ENCODE measurements at regions not wholly inside any gene's neighbourhood (a gene's known extent, or its start where the extent isn't known, plus 50 kb on each side); places are given as distances from the start of the nearest gene placed in this dataset.

GRCh38 chr10:128217136-128217535 lies 90.9 kb upstream of the MKI67 start:
- TF ChIP-seq TAF1 (IDR thresholded peaks at IDR 0.05; ENCODE audit: borderline replicate concordance, insufficient read depth, low read length) (no peak), REST (IDR thresholded peaks at IDR 0.05; ENCODE audit: insufficient read depth in 1 of 2, low read depth in 2 of 2, low read length in 2 of 2) (no peak), SIN3A (IDR thresholded peaks at IDR 0.05; ENCODE audit: borderline replicate concordance, insufficient read depth, low read length) (no peak), FOXP2 (optimal IDR thresholded peaks at IDR 0.05; ENCODE audit: borderline replicate concordance, extremely low read depth, extremely low read length, insufficient read depth) (no peak), POLR2AphosphoS5 (IDR thresholded peaks at IDR 0.05; ENCODE audit: low read depth, low read length) (no peak)

GRCh38 chr10:128218161-128218560 lies 91.9 kb upstream of the MKI67 start:
- TF ChIP-seq POLR2AphosphoS5 (IDR thresholded peaks at IDR 0.05; ENCODE audit: low read depth, low read length) (no peak), SIN3A (IDR thresholded peaks at IDR 0.05; ENCODE audit: borderline replicate concordance, insufficient read depth, low read length) (no peak), REST (IDR thresholded peaks at IDR 0.05; ENCODE audit: insufficient read depth in 1 of 2, low read depth in 2 of 2, low read length in 2 of 2) (no peak), TAF1 (IDR thresholded peaks at IDR 0.05; ENCODE audit: borderline replicate concordance, insufficient read depth, low read length) (no peak), FOXP2 (optimal IDR thresholded peaks at IDR 0.05; ENCODE audit: borderline replicate concordance, extremely low read depth, extremely low read length, insufficient read depth) (no peak)

GRCh38 chr10:128219295-128219694 lies 93.1 kb upstream of the MKI67 start:
- no peak for TF ChIP-seq POLR2AphosphoS5 (IDR thresholded peaks at IDR 0.05; ENCODE audit: low read depth, low read length)
- no peak for TF ChIP-seq TAF1 (IDR thresholded peaks at IDR 0.05; ENCODE audit: borderline replicate concordance, insufficient read depth, low read length)
- no peak for TF ChIP-seq REST (IDR thresholded peaks at IDR 0.05; ENCODE audit: insufficient read depth in 1 of 2, low read depth in 2 of 2, low read length in 2 of 2)
- no peak for TF ChIP-seq FOXP2 (optimal IDR thresholded peaks at IDR 0.05; ENCODE audit: borderline replicate concordance, extremely low read depth, extremely low read length, insufficient read depth)

- TF ChIP-seq SIN3A (IDR thresholded peaks at IDR 0.05; ENCODE audit: borderline replicate concordance, insufficient read depth, low read length) (no peak), POLR2AphosphoS5 (IDR thresholded peaks at IDR 0.05; ENCODE audit: low read depth, low read length) (no peak), FOXP2 (optimal IDR thresholded peaks at IDR 0.05; ENCODE audit: borderline replicate concordance, extremely low read depth, extremely low read length, insufficient read depth) (no peak), REST (IDR thresholded peaks at IDR 0.05; ENCODE audit: insufficient read depth in 1 of 2, low read depth in 2 of 2, low read length in 2 of 2) (no peak), TAF1 (IDR thresholded peaks at IDR 0.05; ENCODE audit: borderline replicate concordance, insufficient read depth, low read length) (no peak)
Observed at GRCh38 chr10:128220021-128220420, 93.8 kb upstream of the MKI67 start.

- no peak for TF ChIP-seq TAF1 (IDR thresholded peaks at IDR 0.05; ENCODE audit: borderline replicate concordance, insufficient read depth, low read length)
- TF ChIP-seq SIN3A (IDR thresholded peaks at IDR 0.05; ENCODE audit: borderline replicate concordance, insufficient read depth, low read length): no peak
- TF ChIP-seq FOXP2 (optimal IDR thresholded peaks at IDR 0.05; ENCODE audit: borderline replicate concordance, extremely low read depth, extremely low read length, insufficient read depth): no peak
- TF ChIP-seq POLR2AphosphoS5 (IDR thresholded peaks at IDR 0.05; ENCODE audit: low read depth, low read length): no peak
- no peak for TF ChIP-seq REST (IDR thresholded peaks at IDR 0.05; ENCODE audit: insufficient read depth in 1 of 2, low read depth in 2 of 2, low read length in 2 of 2)
Observed at GRCh38 chr10:128221117-128221516, 94.9 kb upstream of the MKI67 start.

Measured in PFSK-1 (cell line).